ENCODE measurements at regions not wholly inside any gene's neighbourhood (a gene's known extent, or its start where the extent isn't known, plus 50 kb on each side); places are given as distances from the start of the nearest gene placed in this dataset.

- H3F3A ChIP-seq (ENCODE audit: control insufficient read depth, insufficient read depth), result no peaks in the 10 kb centered on the region
- H4K20me1 ChIP-seq (ENCODE audit: control insufficient read depth, insufficient read depth, low read depth, low read length), result no peaks in the 10 kb centered on the region
- TF ChIP-seq CTCF (IDR thresholded peaks at IDR 0.05; ENCODE audit: low read depth, low read length, poor library complexity, severe bottlenecking) (no peak), EZH2phosphoT487 (IDR thresholded peaks at IDR 0.05; ENCODE audit: borderline replicate concordance, low read length) (no peak)
- no peaks in the 10 kb centered on the region for H3K27me3 ChIP-seq (ENCODE audit: control insufficient read depth, low read length)
- no peaks in the 10 kb centered on the region; the same call in 1 of the 2 replicates for H3K9me2 ChIP-seq (replicated peaks; ENCODE audit: control insufficient read depth, low read length)
- no peak overlapping the region for H3K27ac ChIP-seq (ENCODE audit: low read depth, low read length)
- H3K4me1 ChIP-seq (ENCODE audit: control insufficient read depth, low read length), result no peaks in the 10 kb centered on the region
- H3K4me2 ChIP-seq (ENCODE audit: low read length), result no peak overlapping the region
- H3K36me3 ChIP-seq (ENCODE audit: control insufficient read depth, low read length), result no peaks in the 10 kb centered on the region
- no peaks in the 10 kb centered on the region for H3K9me3 ChIP-seq (ENCODE audit: control insufficient read depth, insufficient read depth, low read length)
- H3K4me3 ChIP-seq (ENCODE audit: low read length), result no peak overlapping the region
- H3K79me2 ChIP-seq (ENCODE audit: control insufficient read depth, low read length), result no peaks in the 10 kb centered on the region
These were observed 276.3 kb downstream of the DUSP6 start for GRCh38 chr12:89075880-89076540.

GRCh38 chr12:89073659-89074058 is 278.6 kb downstream of the DUSP6 start:
- TF ChIP-seq CTCF (IDR thresholded peaks at IDR 0.05; ENCODE audit: low read depth, low read length, poor library complexity, severe bottlenecking), result no peak
- no peak for TF ChIP-seq EZH2phosphoT487 (IDR thresholded peaks at IDR 0.05; ENCODE audit: borderline replicate concordance, low read length)
- no peaks in the 10 kb centered on the region for H3K36me3 ChIP-seq (ENCODE audit: control insufficient read depth, low read length)
- no peaks in the 10 kb centered on the region for H3K27me3 ChIP-seq (ENCODE audit: control insufficient read depth, low read length)
- H3K79me2 ChIP-seq (ENCODE audit: control insufficient read depth, low read length), result no peaks in the 10 kb centered on the region
- H3F3A ChIP-seq (ENCODE audit: control insufficient read depth, insufficient read depth), result no peaks in the 10 kb centered on the region
- H3K4me3 ChIP-seq (ENCODE audit: low read length), result no peak overlapping the region
- no peaks in the 10 kb centered on the region for H3K9me3 ChIP-seq (ENCODE audit: control insufficient read depth, insufficient read depth, low read length)
- H4K20me1 ChIP-seq (ENCODE audit: control insufficient read depth, insufficient read depth, low read depth, low read length), result no peaks in the 10 kb centered on the region
- H3K27ac ChIP-seq (ENCODE audit: low read depth, low read length), result no peak overlapping the region
- H3K4me1 ChIP-seq (ENCODE audit: control insufficient read depth, low read length), result no peaks in the 10 kb centered on the region
- no peaks in the 10 kb centered on the region; the same call in 1 of the 2 replicates for H3K9me2 ChIP-seq (replicated peaks; ENCODE audit: control insufficient read depth, low read length)
- H3K4me2 ChIP-seq (ENCODE audit: low read length), result no peak overlapping the region

- H3F3A ChIP-seq (ENCODE audit: control insufficient read depth, insufficient read depth), result no peaks in the 10 kb centered on the region
- no peaks in the 10 kb centered on the region for H3K9me2 ChIP-seq (replicated peaks; ENCODE audit: control insufficient read depth, low read length)
- no peaks in the 10 kb centered on the region for H3K4me1 ChIP-seq (ENCODE audit: control insufficient read depth, low read length)
- H3K79me2 ChIP-seq (ENCODE audit: control insufficient read depth, low read length), result no peaks in the 10 kb centered on the region
- no peaks in the 10 kb centered on the region for H4K20me1 ChIP-seq (ENCODE audit: control insufficient read depth, insufficient read depth, low read depth, low read length)
- H3K27me3 ChIP-seq (ENCODE audit: control insufficient read depth, low read length), result no peaks in the 10 kb centered on the region
- no peaks in the 10 kb centered on the region for H3K9me3 ChIP-seq (ENCODE audit: control insufficient read depth, insufficient read depth, low read length)
- H3K4me2 ChIP-seq (ENCODE audit: low read length), result no peak overlapping the region
- TF ChIP-seq CTCF (IDR thresholded peaks at IDR 0.05; ENCODE audit: low read depth, low read length, poor library complexity, severe bottlenecking) (no peak), EZH2phosphoT487 (IDR thresholded peaks at IDR 0.05; ENCODE audit: borderline replicate concordance, low read length) (no peak)
- no peak overlapping the region for H3K27ac ChIP-seq (ENCODE audit: low read depth, low read length)
- no peak overlapping the region for H3K4me3 ChIP-seq (ENCODE audit: low read length)
- H3K36me3 ChIP-seq (ENCODE audit: control insufficient read depth, low read length), result no peaks in the 10 kb centered on the region
These were observed 279.3 kb downstream of the DUSP6 start for GRCh38 chr12:89073027-89073398.

Measured in DOHH2 (cell line).